HEK293T (cell line): ENCODE measurements at regions not wholly inside any gene's neighbourhood (a gene's known extent, or its start where the extent isn't known, plus 50 kb on each side); places are given as distances from the start of the nearest gene placed in this dataset.
"Not testable (repeated sequence)": the region's sequence is repeated elsewhere in the genome, so short reads cannot be mapped to it uniquely, and the experiment has no call there.

Source experiments
- CTCF ChIA-PET: fragments of 350-600 bp; formaldehyde crosslinking; extraction: SDS; loops from one replicate; lab custom pipeline; 2021; ENCODE audit warnings: antibody characterized with exemption, inconsistent platforms; lab: Yijun Ruan, JAX
- POLR2A ChIA-PET: fragments of 350-600 bp; formaldehyde crosslinking; extraction: SDS; loops from one replicate; lab custom pipeline; 2020; ENCODE audit warnings: antibody characterized with exemption, inconsistent platforms; lab: Yijun Ruan, JAX
- DNase-seq: peaks from one replicate; pipeline ENCODE4 v3.0.0; 2012; ENCODE audit warnings: mixed read lengths; ENCODE audit errors: extremely low spot score
- ARNT ChIP-seq: fragments of 450-650 bp; IDR thresholded peaks from 2 replicates; pipeline ENCODE4 v1.6.1; 2017; ENCODE audit warnings: mild to moderate bottlenecking
- BHLHE40 ChIP-seq: fragments of 450-650 bp; IDR thresholded peaks from 2 replicates; pipeline ENCODE4 v1.6.1; 2016; ENCODE audit warnings: mild to moderate bottlenecking, moderate library complexity, borderline replicate concordance
- CTBP1 ChIP-seq: fragments of 450-650 bp; IDR thresholded peaks from 2 replicates; pipeline ENCODE4 v1.6.1; 2016; ENCODE audit warnings: borderline replicate concordance
- ELF4 ChIP-seq: fragments of 450-650 bp; IDR thresholded peaks from 2 replicates; pipeline ENCODE4 v1.6.1; 2017; ENCODE audit warnings: antibody characterized with exemption
- FOXA1 ChIP-seq: fragments of 450-650 bp; IDR thresholded peaks from 2 replicates; pipeline ENCODE4 v1.6.1; 2016; ENCODE audit warnings: mild to moderate bottlenecking
- FOXK2 ChIP-seq: fragments of 450-650 bp; IDR thresholded peaks from 2 replicates; pipeline ENCODE4 v1.6.1; 2016; ENCODE audit warnings: mild to moderate bottlenecking
- FOXM1 ChIP-seq: fragments of 450-650 bp; IDR thresholded peaks from 2 replicates; pipeline ENCODE4 v1.6.1; 2017; ENCODE audit warnings: mild to moderate bottlenecking, borderline replicate concordance
- HDGF ChIP-seq: fragments of 450-650 bp; IDR thresholded peaks from 2 replicates; pipeline ENCODE4 v1.6.1; 2017; ENCODE audit warnings: antibody characterized with exemption, borderline replicate concordance
- L3MBTL2 ChIP-seq: fragments of 450-650 bp; conservative IDR thresholded peaks from 2 replicates; pipeline ENCODE4 v1.6.1; 2016; ENCODE audit warnings: mild to moderate bottlenecking
- LEF1 ChIP-seq: fragments of 450-650 bp; IDR thresholded peaks from 2 replicates; pipeline ENCODE4 v1.6.1; 2017; ENCODE audit warnings: mild to moderate bottlenecking, borderline replicate concordance
- NFRKB ChIP-seq: fragments of 450-650 bp; IDR thresholded peaks from 2 replicates; pipeline ENCODE4 v1.6.1; 2016; ENCODE audit warnings: mild to moderate bottlenecking, moderate library complexity
- SP1 ChIP-seq: fragments of 450-650 bp; IDR thresholded peaks from 2 replicates; pipeline ENCODE4 v1.6.1; 2017
- SUZ12 ChIP-seq: fragments of 450-650 bp; IDR thresholded peaks from 2 replicates; pipeline ENCODE4 v1.6.1; 2016; ENCODE audit warnings: mild to moderate bottlenecking
- TARDBP ChIP-seq: fragments of 450-650 bp; IDR thresholded peaks from 2 replicates; pipeline ENCODE4 v1.6.1; 2016
- ZNF384 ChIP-seq: fragments of 450-650 bp; IDR thresholded peaks from 2 replicates; pipeline ENCODE4 v1.6.1; 2016
- TF ChIP-seq, protein P1 (sequence below): fragments of 450-650 bp; IDR thresholded peaks from 2 replicates; pipeline ENCODE4 v1.6.1; 2016

DNA sequence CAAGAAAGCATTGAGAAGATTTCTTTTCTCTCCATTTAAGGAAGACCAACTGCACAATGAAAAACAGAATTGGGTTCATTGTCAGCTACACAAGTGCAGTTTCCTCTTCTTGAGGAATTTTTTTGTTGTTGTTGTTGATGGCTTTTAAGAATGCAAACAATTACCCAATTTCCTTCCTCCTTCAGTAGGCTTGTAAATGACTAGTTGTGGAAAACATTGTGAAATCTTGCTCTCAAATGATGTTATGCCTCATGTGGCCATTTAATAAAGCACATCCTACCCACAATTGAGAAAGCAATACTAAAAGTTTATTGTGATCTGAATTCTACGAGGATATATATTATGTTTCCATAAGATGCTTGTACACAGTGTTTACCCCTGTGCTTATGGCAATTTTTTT lies 171.6 kb downstream of the FAM174A start:
- ChIA-PET CTCF (no interaction called here), POLR2A (no interaction called here)
- no peak for TF ChIP-seq BHLHE40
- no peak for TF ChIP-seq LEF1
- TF ChIP-seq FOXM1 = no peak
- no peak for DNase-seq

DNA sequence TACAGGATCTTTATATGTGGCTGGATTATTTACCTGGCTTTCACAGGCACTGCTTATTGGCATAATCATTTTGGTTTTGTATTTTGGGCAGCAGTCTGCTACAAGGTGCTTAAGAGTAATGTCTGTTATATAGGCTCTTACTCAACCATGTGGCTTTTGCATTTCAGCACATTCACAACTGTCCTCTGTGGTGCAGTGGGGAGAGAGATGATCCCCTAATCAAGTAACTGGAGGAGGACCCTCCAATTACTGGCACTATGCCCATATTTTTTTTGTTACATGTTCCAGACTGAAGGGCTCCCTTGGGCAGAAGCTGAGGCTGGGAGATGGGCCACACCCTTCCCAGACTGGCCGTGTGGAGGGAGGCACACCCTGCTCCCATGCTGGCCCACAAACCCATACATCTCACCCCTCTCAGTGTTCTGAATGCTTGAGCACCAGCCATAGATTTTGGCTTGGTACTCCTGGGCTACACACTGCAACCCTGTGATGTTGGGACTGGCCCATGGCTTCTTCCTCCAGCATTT lies 173.5 kb downstream of the FAM174A start:
- TF ChIP-seq TARDBP (no peak), LEF1 (no peak), HDGF (no peak), ZNF384 (no peak), ELF4 (no peak), BHLHE40 (no peak), L3MBTL2 (no peak), ARNT (no peak), SUZ12 (no peak), FOXK2 (no peak), FOXA1 (no peak)
- DNase-seq = no peak
- ChIA-PET POLR2A (no interaction called here), CTCF (no interaction called here)

DNA sequence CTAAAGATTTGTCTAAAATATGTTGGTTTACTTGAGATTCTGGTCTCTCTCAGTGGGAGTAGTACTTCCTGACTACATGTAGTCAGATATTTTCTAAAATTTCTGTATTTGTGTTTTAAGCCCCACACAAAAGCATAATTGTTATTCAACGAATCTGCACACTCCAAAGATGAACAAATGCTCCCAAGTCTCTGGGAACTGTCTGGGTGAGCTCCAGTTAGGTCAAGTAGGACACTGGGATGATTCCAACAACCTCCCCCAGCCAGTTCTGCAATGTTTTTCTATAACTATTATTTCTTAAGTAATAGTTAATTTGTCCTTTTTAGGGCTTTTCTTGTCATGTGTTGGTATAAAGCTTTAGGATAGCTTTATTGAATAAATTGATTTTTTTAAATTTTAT lies 174.6 kb downstream of the FAM174A start:
- CTCF ChIA-PET = no interaction called here
- DNase-seq = no peak
- POLR2A ChIA-PET = no interaction called here
- no peak for TF ChIP-seq FOXK2
- no peak for TF ChIP-seq ZNF384
- no peak for TF ChIP-seq TARDBP
- no peak for TF ChIP-seq SP1
- TF ChIP-seq LEF1 = no peak
- TF ChIP-seq FOXA1 = no peak
- TF ChIP-seq FOXM1 = no peak
- TF ChIP-seq L3MBTL2 = no peak
- no peak for TF ChIP-seq BHLHE40
- no peak for TF ChIP-seq ELF4
- TF ChIP-seq SUZ12 = no peak
- no peak for TF ChIP-seq NFRKB
- no peak for TF ChIP-seq HDGF
- TF ChIP-seq CTBP1 = no peak
- TF ChIP-seq ARNT = no peak
- TF ChIP-seq, protein P1, sequence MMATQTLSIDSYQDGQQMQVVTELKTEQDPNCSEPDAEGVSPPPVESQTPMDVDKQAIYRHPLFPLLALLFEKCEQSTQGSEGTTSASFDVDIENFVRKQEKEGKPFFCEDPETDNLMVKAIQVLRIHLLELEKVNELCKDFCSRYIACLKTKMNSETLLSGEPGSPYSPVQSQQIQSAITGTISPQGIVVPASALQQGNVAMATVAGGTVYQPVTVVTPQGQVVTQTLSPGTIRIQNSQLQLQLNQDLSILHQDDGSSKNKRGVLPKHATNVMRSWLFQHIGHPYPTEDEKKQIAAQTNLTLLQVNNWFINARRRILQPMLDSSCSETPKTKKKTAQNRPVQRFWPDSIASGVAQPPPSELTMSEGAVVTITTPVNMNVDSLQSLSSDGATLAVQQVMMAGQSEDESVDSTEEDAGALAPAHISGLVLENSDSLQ = no peak

DNA sequence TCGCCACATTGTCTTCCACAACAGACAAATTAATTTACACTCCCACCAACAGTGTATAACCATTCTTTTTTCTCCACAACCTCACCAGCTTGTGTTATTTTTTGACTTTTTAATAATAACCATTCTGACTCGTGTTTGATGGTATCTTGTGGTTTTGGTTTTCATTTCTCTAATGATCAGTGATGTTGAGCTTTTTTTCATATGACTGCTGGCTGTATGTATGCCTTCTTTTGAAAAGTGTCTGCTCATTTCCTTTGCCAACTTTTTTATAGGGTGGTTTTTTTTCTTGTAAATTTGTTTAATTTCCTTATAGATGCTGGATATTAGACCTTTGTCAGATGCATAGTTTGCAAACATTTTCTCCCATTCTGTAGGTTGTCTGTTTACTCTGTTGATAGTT lies 179.6 kb downstream of the FAM174A start:
- POLR2A ChIA-PET, CTCF ChIA-PET, DNase-seq: not testable (repeated sequence)

DNA sequence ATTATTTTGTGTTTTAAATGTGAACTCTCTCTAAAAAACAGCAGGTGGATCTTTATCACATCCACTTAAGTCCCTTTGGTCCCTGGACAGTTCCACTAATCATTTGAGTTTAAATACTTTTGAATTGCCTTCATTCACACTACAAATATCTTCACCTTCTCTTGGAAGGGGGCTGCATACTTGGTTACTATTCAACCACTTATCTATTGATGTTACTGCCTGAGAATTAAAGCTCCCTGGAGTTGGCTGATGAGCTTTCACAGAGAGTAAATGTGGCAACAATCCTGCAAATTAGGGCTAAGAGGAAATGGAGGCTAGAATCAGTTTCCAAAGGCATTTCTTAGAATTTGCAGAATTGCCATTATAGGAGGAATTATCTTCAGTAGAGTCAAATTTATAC lies 180.4 kb downstream of the ST8SIA4 start:
- TF ChIP-seq ZNF384 (no peak), SP1 (no peak), BHLHE40 (no peak), CTBP1 (no peak), TARDBP (no peak), ARNT (no peak)
- TF ChIP-seq, protein P1 = no peak
- DNase-seq = no peak
- POLR2A ChIA-PET = no interaction called here
- CTCF ChIA-PET = no interaction called here

DNA sequence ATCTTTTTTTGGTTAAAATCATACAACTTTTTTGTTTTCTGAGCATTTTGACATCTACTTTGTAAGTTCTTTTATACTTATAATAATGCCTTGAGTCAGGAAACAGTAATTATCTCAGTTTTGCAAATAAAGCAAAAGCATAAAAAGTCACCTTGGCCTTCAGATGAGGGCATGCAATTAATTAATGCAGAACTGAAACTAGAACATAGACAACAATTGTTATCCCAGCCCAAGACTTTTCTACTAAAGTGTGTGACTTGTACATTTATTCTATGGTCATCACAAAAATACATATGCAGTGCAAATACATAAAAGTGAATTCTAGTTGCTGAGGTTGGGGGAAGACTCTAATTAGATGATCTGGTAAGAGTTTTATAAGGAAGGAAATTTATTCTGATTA lies 179.9 kb downstream of the ST8SIA4 start:
- DNase-seq = no peak
- ChIA-PET POLR2A (no interaction called here), CTCF (no interaction called here)
- TF ChIP-seq FOXK2 (no peak), ELF4 (no peak), LEF1 (no peak), NFRKB (no peak), CTBP1 (no peak), L3MBTL2 (no peak), SP1 (no peak), ZNF384 (no peak), SUZ12 (no peak), ARNT (no peak), FOXM1 (no peak), BHLHE40 (no peak)
- TF ChIP-seq, protein P1 = no peak

DNA sequence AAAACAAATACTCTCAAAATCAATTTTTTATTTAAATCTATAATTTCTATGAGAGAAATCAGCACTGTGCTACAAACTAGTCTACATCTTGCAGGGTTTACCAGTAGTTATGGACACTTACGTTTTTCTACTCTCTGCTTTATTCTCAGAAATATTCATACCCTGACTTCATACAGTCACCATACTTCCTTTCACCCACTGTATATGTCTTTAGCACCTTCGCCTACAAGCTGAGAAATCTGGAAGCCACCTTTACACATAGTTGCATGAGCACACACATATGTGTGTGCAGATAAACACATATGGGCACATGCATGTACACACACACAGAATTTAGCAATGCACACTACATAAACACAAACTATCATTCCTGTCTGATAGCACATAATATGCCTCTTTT lies 177.0 kb downstream of the ST8SIA4 start:
- ChIA-PET CTCF (no interaction called here), POLR2A (no interaction called here)
- TF ChIP-seq L3MBTL2 (no peak), FOXM1 (no peak), HDGF (no peak), NFRKB (no peak), FOXK2 (no peak), TARDBP (no peak), BHLHE40 (no peak)
- TF ChIP-seq, protein P1 = no peak
- no peak for DNase-seq
